HG03095 (cell line): ENCODE measurements at regions not wholly inside any gene's neighbourhood (a gene's known extent, or its start where the extent isn't known, plus 50 kb on each side); places are given as distances from the start of the nearest gene placed in this dataset.
A peak's percentile ranks its signal among the peaks of the same experiment; 100 is the strongest.

Experiments used
- ATAC-seq: cut with Tn5 transposase; IDR thresholded peaks from one replicate; pipeline ENCODE4 v1.9.1; 2021; ENCODE audit warnings: moderate library complexity; ENCODE audit not compliant: unreplicated experiment

DNA sequence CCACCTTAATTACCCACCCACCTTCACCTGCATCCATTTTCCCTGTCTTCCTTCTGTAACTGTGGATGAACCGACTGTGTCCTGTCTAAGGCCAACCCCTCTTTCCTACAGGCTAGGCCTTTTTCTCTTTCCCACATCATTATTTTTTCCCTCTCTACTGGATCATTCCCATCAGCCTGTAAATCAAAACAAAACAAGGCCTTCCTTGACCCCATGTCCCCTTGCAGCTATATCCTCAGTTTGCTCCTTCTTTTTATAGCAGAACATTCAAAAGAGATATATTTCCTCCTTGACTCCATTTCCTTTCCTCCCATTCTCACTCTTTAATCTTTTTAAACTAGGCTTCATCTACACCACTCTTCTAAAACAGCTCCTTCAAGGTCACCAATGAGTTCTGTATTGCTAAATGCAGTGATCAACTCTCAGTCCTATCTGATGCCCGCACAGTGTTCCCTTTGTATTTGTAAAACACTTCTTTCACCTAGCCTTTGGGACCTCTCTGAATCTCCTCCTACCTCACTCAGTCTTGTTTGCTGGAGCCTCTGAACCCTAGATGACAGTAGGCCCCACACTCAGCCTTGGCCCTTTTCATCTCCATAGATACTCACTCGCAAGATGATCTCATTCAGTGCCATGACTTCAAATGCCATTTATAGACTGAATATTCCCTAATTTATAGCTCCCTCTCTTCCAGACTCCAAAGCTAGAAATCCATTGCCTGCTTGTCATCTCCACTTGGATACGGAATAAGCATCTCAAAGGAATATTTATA, 55.7 kb downstream of the CXCR4 start:
- no peak for ATAC-seq

DNA sequence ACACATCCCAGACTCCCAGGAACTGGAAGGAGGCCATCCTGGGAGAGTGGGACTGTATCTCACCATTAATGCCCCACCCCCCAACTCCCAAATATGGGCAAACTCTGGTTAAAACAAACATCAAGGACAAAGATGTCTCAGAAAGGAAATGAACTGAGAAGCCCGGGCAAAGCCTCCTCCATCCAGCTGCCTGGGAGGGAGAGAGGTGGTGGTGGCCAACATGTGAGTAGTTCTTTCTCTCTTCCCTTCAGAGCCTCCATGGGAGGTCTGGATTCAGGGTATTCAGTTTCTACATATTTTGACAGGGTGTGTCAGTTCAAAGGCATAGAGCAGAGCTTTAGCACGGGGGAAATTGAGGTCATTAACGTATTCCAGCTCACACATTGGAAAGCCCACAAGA, 57.5 kb downstream of the CXCR4 start:
- no peak for ATAC-seq

DNA sequence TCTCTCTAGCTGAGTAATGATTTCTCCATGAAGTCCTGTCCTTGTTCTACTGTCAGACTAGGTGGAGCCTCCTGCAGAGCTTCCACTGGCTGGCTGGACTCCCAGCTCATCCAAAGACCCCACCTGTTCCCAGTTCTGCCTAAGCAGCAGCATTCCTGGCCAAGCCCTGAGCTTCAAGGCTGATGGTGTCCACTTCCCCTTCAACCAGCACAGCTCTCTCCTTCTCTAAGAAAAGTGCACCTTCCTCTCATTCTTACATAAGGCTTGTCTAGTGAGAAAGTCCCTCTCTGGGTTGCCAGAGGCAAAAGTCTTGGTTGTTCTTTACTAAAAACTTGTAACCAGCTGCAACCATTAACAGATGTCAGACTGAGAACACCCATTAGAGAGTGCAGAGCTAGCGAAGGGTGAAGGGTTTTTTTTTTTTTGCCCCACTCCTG, 58.9 kb downstream of the CXCR4 start:
- peak; percentile 51 for ATAC-seq

DNA sequence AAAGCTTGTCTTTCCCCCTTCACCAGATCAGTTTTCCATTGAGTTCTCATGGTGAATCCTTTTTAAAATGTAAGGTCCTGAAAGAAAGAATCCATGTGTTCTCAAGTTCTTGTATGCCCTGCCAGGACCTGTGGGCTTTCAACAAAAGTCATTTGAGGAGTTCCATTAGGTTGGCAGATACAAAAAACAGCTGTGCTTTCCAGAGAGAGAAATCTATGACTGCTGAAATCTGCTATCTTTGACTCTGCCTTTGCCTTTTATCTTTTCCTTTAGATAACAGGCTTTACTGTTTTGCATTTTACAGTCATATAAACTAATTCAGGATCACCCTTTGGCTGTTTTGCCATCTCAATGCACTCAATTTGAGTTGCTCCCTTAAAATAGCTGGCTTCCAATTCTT, 59.7 kb downstream of the CXCR4 start:
- no peak for ATAC-seq

DNA sequence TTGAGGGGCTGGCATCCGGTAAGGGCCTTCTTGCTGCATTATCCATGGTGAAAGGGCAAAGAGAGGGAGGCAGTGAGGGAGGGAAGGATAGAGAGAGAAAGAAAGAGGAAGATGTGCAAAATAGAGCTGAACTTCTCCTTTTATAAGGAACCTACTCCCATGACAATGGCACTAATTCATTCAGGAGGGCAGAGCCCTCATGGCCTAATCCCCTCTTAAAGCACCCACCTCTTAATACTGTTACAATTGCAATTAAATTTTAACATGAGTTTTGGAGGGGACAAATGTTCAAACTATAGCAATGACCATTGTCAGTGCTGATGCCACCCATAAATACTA, 60.2 kb downstream of the CXCR4 start:
- no peak for ATAC-seq

DNA sequence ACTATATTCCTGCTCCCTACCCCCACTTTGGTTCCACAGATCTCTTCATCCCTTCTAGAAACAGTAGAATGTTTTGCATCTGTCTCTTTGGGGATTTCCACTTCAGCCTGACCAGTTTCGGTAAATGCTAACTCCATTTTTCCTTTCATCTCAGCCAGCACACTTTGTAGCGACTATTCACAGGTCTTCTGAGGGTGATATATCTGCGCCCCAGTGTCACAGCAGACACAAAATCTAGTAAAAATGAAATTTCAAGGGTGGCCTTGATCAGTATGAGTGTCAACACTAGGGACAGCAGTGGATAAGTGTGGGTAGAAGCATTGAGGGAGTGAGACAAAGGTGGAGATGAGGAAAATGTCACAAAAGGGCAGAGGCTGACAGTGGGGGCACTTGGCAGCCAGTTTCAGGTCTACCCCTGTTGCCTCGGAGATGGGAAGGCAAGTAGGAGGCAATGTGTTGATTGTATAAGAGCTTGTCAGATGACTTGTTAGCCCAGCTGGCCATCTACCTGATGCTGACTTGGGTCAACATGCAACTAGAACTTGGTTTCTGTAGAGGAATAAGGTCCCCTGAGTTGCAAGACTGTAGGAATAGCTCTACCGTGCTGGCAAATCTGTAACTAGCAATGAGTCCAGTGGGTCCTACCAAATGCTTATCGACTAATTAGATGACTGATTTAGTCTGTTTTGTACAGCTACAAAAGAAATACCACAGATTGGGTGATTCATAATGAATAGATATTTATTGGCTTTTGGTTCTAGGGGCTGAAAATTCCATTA, 60.7 kb downstream of the CXCR4 start:
- no peak for ATAC-seq

DNA sequence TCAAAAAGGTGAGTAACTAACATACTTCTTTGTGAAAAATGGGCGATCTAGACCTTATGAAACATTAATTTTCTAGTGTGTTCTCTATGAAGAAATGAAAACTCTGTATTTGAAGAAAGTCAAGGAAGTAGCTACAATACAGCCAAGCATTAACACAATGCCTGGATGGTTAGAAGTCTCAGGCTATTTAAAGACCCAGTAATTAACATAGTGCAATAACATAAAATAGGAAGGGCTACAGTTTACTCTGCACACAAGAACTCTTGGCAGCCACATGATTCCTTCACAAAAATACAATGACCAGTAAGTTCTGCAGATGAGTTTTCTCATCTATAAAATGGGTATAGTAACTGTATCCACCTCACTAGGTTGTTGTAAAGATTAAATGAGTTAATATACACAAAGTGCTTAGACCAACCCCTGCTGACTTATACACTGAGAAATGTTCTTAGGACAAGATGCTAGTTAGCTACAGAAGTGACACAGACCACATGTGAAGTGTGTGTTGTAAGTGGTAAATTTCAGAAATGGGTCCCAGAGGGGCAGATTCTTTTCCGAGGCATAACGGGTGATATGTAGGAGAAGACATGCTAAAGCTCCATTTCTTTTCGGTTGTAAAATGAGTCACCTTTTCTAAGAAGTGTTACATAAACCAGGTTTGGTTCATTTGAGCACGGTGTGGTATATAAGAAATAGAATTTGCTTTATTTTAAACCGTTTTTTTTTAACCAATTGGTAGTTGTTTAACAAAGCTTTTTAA, 61.8 kb downstream of the CXCR4 start:
- ATAC-seq, result peak; percentile 30

DNA sequence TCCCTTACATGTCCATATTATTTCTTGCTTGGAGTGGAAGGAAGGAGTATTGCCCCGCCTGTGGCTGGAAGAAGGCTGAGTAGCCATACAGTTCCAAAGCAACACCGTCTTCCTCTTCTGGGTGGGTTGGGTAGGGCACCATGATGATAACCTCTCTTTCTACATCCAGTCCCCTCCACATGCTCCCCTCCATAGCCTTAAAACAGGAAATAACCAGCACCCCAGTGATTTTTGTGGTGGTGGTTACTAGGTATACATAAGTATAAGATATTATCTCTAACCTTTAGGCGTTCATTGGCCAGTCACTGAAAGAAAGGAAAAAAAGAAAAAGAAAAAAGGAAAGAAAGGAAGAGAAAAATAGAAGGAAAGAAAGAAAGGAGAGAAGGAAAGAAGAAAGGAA, 63.1 kb downstream of the CXCR4 start:
- ATAC-seq, result no peak

DNA sequence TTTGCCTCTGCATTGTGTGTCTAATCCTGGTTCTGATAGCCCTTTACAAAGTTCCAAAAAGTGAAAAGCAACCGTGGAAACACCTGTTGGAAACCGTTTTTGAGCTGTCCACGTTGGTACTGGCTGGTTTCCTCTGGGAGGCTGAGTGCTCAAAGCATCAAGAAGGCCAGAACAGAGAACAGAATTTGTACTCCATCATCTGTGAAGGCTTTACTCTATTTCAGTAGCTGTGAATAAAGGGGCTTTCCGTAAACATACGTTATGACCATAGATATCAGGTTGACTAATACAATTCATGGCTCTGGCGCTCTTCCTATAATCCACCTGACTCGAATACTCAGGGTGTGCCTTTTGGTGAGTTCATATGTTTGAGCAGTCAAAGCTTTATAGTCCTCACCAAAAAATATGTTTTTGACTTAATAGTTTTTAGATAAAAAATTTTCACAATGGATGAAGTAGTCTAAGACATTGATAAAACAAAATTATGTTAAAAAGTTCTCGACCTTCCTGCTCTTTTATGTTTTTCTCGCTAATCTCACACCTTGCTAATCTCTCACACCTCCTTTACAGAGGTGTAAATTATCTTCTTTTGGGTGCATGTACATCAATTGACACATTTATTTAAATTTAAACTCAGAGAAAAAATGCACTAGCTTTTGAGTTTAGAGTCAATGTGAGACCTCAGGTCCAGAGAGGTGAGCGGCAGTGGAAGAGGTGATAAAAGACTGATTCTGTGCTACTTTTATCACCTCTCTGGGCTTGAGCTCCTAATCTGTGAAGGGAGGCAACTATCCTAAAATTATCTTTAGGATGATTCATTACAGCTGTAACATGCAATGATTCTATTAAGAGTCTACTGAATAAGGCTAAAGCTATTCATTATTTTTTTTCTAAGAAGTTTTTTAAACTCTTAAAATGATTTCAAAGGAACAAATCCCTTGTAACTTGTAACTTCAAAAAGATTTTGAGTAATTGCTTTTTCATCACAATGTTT, 65.3 kb downstream of the CXCR4 start:
- peak; percentile 37 for ATAC-seq

DNA sequence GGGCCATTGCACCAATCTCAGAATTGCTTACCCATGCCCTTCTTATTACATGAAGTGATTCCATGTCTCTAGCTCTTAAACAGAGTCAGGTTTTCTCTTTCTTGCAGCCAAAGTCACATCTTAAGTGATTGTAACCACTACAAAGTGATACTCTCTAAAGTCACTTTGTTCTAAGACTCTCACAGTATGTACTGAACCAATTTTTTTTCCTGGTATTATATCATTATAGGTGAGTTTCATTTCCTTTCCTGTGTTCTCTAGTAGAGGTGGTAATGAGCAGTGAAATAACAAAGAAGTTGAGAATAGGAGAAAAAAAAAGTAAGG, 66.3 kb upstream of the DARS1 start:
- ATAC-seq, result no peak

DNA sequence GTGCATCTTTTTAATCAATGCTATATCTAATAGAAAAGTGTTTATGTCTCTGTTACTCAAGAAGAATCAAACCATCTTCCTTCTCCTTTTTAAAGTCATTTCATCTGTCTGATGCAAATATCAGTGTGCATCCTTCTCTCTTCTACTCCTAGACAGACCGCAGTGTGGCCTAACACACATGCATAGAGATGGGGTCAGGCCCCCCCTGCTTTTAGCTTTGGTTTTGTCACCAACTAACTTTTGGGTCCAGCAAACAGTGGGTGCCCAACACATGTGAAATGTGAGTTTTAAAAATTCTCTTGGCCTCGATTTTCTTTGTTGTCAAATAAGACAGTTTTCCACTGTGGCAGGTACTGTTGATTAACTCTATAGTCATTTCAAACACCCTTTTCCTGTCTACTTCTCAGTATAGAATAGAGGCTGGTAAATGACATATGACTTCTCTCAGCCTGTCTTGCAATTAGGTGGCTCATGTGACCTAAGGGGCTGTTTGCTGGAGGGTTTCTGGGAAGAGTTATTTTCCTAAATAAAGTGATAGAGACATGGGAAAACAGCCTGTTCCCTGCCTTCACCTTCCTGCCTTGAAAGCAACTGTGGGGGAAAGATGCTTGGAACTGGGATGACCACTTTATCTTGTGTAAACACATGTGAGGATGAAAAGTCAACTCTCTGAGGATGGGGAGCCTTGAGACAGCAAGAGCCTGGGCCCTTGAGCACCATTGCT, 65.7 kb upstream of the DARS1 start:
- ATAC-seq, result peak; percentile 42

DNA sequence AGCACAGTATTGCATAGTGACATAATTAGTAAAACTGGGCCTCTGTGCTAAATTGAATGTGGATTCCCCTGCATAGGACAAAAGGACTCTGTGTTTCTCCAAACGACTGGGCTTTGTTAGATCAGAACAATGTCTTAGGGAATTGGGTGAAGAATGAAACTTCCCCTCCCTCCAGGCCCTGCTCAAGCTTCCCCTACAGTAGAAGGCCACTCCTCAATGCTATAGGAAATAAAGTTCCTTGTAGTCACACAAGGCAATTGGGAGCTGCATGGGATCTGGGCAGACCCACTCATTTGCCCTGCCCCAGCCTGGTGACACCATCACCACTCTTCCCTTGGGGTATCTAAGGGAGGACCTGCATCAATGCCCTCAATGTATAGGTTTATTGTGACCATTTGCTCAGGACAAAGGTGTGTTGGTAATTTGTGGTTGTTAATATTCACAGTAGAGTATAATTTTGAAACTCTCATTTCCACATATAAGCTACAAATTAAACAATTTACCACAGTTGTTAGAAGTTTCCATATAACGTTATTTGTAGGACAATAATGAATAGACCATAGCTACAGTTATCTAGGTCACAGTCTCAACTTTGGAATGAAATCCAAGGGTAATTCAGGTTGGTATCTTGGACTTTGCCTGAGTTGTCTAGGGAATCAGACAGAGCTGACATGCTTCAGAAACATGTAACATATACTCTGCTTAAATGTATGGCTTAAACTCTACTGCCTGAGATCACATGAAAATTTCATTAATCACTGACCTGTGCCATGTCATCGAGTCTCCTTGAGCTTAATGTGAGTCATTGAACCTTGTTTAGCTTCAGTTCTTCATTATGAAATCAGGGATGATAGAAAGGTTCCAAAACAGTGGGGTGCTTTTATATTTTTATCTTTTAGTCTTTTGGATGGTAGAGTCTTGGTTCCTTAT, 64.8 kb upstream of the DARS1 start:
- ATAC-seq, result no peak

DNA sequence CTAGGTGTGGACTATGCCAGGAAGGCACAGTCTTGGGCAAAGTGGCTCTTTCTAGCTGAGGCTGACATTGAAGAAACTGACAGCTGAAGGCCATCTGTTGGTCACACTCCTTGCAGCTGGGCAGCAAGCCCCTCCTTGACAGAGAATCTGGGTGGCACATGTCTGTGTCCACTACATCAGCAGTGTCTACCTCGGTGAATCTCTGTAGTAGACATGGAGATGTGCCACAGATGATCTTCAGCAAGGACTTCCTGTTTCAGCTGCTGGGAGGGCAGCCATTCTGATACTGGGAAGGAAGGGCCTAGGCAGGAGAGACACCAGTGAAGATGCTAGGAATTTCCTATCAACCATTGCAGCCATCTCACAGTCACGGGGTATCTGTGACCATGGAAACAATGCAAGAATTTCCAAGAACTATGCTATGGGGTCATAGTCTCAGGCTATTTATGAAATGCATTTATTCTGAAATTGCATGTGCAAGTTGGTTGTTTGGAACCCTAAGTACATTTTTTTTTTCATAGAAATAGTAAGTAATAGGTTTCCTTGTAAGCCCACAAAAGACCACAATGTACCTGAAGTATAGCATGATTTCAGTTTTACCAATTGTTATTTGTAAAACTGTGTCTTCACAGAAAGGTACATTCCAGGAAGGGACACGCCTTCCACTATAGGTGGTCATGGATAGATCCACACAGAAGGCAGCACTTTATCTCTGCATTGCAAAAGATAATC, 63.8 kb upstream of the DARS1 start:
- no peak for ATAC-seq

DNA sequence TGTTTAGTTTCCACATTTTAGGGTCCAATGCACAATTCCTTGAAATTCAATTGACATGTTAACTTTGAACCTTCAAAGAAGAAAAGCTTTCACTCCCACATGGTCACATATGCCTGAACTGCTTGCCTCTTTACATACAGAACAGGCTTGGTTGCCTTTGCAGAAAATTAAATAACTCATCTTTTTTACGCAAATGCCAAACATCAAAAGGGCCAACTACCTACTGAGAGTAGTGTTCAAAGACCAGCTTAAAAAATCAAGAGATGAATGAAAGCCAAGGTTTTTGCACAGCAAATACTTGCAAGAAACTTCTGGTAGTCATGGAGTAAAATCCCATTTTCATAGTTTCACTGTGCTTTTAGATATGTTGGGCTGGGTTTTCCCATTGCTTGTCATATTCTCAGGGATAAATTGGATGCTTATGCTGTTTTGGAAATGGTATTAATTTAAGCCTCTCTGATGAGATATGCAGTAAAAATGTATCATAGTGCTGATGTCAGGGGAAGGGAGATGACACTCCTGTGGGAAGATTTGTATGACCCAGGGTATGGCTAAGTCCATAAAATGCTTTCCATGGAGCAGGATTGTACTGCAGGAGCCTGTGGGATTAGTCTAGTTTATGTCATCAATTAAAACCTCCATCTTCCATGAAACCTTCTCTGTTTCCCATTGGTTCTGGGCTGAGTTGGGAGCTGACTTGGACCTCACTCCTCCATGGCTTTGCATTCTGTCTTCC, 60.6 kb upstream of the DARS1 start:
- ATAC-seq, result no peak

DNA sequence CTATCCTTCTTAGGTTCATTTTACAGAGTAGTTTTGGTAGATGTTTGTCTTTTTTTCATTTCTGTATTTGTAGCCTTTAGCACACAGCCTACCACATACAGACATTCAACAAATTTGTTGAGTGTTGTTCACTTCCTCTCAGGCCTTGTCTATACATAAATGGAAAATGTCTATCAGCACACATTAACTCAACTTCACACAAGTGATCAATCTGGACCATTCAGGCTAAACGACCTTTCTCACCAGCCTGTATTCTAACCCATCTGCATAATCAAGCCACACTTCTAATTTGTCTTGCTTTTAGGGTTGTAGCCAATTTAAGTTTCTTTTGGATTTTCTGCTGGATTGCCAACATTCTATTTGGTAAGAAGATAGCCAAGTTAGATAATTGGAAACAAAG, 59.9 kb upstream of the DARS1 start:
- no peak for ATAC-seq
